ENCODE measurements at regions not wholly inside any gene's neighbourhood (a gene's known extent, or its start where the extent isn't known, plus 50 kb on each side); places are given as distances from the start of the nearest gene placed in this dataset.

DNA sequence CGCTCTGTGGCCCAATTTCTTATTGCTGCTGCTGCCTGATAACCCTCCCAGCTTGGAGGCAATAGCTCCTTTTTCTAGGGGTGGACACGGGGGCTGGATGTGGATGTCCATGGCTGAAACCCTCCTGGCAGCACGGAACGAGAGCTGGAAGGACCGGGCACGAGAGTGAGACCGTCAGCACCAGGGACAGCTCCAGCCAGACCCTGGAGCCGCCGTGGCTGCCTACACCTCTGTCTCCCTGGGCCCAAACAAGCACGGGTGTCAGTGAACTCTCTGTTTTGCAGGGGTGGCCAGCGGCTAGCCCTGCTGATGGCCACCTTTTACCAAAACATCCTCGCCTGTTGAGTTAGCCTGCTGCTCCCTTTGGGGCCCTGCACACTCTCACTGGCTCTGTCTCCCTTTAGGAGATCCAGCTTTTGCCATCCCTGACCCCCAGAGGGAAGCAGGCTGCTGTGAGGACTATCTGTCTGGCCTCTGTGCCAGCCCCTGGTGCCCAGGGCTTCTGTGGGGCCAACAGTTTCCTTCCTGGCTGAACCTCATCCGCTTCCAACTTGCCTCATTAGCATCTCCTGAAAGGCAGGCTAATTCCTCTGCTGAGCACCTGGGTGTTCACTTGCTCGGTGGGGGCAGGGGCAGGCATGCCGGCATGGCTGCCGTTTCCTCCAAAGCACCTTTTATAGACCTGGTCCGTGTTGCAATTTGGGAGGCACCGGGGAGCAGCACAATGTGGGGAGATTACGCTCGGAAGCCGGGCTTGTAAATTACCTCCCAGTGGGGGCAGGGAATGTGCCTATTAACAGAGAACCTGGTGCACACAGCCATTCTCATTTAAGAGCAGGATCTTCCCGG, 118.1 kb downstream of the ENGASE start:
- no peak overlapping the region for H3K4me3 ChIP-seq (ENCODE audit: low read depth, low read length)
- in situ Hi-C loops (cut with HindIII; ENCODE audit: low sequenced_read_pairs): no loop called here
- peak; percentile 13 for DNase-seq (ENCODE audit: low read depth, low spot score)

DNA sequence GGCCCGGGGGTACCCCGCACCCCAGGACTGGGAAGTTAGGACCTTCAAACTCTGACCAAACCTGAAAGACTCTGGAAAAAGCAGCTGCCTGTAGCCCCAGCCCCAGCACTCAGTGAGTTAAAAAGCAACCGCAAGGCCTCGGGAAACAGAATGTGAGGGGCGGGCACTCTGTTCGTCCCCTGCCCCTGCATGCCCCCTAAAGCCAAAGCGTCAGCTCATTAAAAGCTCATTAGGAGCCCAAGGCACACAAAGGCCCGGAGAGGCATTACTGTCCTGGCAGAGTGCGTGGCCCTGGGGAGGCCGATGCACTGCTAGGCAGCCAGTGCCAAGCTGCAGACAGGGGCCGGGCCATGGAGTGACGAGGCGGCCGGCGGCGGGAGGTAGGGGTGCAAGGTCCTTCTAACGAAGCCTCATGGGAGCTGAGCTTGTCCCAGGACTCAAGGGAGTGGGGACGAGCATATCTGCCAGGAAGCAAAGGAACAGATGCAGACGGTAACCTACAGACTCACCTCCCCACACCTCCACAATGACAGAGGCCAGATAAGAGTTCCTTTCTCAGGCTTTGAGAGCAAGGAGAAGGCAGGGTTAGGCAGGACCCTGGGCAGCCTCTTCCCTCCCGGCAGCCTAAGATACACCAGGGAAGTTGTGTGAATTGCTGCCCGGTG, 116.8 kb downstream of the ENGASE start:
- H3K4me3 ChIP-seq (ENCODE audit: low read depth, low read length): no peak overlapping the region
- in situ Hi-C loops (cut with HindIII; ENCODE audit: low sequenced_read_pairs): no loop called here
- TF ChIP-seq, protein P1, sequence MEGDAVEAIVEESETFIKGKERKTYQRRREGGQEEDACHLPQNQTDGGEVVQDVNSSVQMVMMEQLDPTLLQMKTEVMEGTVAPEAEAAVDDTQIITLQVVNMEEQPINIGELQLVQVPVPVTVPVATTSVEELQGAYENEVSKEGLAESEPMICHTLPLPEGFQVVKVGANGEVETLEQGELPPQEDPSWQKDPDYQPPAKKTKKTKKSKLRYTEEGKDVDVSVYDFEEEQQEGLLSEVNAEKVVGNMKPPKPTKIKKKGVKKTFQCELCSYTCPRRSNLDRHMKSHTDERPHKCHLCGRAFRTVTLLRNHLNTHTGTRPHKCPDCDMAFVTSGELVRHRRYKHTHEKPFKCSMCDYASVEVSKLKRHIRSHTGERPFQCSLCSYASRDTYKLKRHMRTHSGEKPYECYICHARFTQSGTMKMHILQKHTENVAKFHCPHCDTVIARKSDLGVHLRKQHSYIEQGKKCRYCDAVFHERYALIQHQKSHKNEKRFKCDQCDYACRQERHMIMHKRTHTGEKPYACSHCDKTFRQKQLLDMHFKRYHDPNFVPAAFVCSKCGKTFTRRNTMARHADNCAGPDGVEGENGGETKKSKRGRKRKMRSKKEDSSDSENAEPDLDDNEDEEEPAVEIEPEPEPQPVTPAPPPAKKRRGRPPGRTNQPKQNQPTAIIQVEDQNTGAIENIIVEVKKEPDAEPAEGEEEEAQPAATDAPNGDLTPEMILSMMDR (IDR thresholded peaks at IDR 0.05; ENCODE audit: low read depth, low read length): no peak
- DNase-seq (ENCODE audit: low read depth, low spot score): no peak

More for the DNA sequence above, 118.1 kb downstream of the ENGASE start:
- TF ChIP-seq, protein P1 (IDR thresholded peaks at IDR 0.05; ENCODE audit: low read depth, low read length): no peak

DNA sequence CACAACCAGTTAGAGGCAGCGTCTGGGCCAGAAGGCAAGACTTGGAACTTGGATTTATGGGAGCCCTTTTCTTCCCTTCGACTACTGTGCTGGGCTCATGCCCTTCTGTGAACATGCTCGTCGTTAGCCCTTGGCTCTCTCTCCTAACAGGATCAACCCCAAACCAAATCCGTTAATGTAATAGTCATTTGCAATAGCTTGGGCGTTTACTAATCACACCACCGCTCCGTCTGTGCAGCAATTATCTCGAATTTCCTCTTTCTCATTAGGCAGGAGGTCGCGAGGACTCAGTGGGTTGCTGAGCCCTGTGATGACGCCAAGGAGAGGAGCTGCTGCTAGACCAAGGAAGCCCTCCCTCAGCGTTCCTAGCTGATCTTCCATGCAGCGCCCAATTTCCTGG, 114.7 kb downstream of the ENGASE start:
- in situ Hi-C loops (cut with HindIII; ENCODE audit: low sequenced_read_pairs): no loop called here
- TF ChIP-seq, protein P1 (IDR thresholded peaks at IDR 0.05; ENCODE audit: low read depth, low read length): no peak
- no peak overlapping the region for H3K4me3 ChIP-seq (ENCODE audit: low read depth, low read length)
- DNase-seq (ENCODE audit: low read depth, low spot score): no peak

DNA sequence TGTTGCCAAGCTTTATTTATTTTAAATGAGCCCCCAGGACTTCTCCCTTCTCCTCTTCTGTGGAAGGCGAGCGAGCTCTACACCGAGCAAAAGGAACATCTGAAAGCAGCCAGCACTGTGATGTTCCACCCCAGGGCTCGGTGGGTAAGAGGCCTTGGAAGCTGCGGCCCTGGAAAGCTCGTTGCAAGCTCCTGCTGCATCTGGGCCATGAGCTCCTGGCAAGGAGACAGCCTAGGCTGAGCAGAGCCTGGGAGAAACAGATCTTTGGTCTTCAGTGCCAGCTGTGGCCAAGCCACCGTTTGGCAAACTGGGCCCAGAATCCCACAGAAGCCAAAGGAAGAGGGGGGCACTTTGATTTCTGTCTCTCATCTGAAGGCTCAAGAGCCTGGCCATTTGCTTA, 114.1 kb downstream of the ENGASE start:
- TF ChIP-seq, protein P1 (IDR thresholded peaks at IDR 0.05; ENCODE audit: low read depth, low read length): no peak
- no peak overlapping the region for H3K4me3 ChIP-seq (ENCODE audit: low read depth, low read length)
- in situ Hi-C loops (cut with HindIII; ENCODE audit: low sequenced_read_pairs): no loop called here
- DNase-seq (ENCODE audit: low read depth, low spot score): no peak

DNA sequence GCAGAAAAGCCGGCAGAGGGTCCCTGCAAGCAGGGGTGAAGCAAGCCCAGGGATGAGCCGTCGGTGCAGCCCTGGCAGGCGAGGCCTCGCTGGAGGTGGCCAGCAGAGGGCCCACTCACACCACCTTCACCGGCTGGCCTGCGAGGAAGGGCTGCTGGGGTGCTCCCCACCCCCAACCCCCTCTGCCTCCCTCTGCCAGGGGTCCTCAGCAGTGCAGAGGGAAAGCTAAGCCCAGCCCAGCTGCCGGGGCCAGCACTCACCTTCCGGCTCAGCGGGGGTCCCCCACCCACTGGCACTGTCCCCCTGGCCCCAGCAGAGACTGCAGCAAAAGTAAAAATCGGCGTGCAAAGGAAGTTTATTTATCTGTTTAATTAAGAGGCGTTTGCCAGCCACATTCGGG, 113.4 kb downstream of the ENGASE start:
- in situ Hi-C loops (cut with HindIII; ENCODE audit: low sequenced_read_pairs): no loop called here
- H3K4me3 ChIP-seq (ENCODE audit: low read depth, low read length): no peak overlapping the region
- TF ChIP-seq, protein P1 (IDR thresholded peaks at IDR 0.05; ENCODE audit: low read depth, low read length): peak; percentile 50
- DNase-seq (ENCODE audit: low read depth, low spot score): no peak

DNA sequence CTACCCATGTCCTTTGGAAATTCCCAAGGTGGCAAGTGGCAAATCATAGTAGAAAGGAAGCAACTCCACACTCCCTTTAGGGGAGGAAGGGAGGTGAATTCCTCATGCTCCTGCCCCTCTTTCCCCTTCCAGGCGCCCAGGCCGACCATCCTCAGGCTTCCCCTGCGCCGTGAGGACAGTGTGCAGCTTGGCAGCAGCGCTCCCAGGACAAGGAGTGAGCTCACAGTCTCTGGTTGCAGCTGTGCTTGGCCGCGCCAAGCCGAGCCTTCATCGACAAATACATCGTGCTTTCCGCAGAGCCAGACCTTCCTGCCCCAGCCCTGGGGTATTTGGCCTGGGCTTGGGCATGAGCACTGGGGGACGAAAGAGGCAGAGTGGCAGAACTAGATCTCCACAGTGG, 112.6 kb downstream of the ENGASE start:
- no peak overlapping the region for H3K4me3 ChIP-seq (ENCODE audit: low read depth, low read length)
- DNase-seq (ENCODE audit: low read depth, low spot score): no peak
- TF ChIP-seq, protein P1 (IDR thresholded peaks at IDR 0.05; ENCODE audit: low read depth, low read length): no peak
- in situ Hi-C loops (cut with HindIII; ENCODE audit: low sequenced_read_pairs): no loop called here
